OCI-LY7 (cell line): ENCODE measurements at regions not wholly inside any gene's neighbourhood (a gene's known extent, or its start where the extent isn't known, plus 50 kb on each side); places are given as distances from the start of the nearest gene placed in this dataset.

Source experiments
- BruUV-seq: library from RNA; stranded (reverse); fragments of 400-500 nt; replicated peaks from 2 replicates; lab custom pipeline; 2021; lab: Mats Ljungman, UMichigan
- CTCF ChIA-PET: fragments of 300-600 bp; sonication (Branson Sonifier 250); formaldehyde crosslinking; loops from one replicate; lab custom pipeline; 2022; ENCODE audit warnings: antibody characterized with exemption; ENCODE audit not compliant: unreplicated experiment; lab: Charles Lee
- POLR2A ChIA-PET: fragments of 300-600 bp; sonication (Branson Sonifier 250); formaldehyde crosslinking; loops from one replicate; lab custom pipeline; 2022; ENCODE audit warnings: antibody characterized with exemption; lab: Charles Lee
- DNase-seq: peaks from one replicate; pipeline ENCODE4 v3.0.0-alpha.2; 2015; ENCODE audit warnings: low spot score
- H2AFZ ChIP-seq: fragments of 200-600 bp; sonication (generic), shearing (Covaris generic); 2 replicates; pipeline ENCODE4 v1.6.1; 2014; ENCODE audit warnings: mild to moderate bottlenecking, antibody characterized with exemption, low read length, moderate library complexity
- H3K27ac ChIP-seq: fragments of 200-600 bp; sonication (generic); 2 replicates; pipeline ENCODE4 v1.5.1; 2014; ENCODE audit warnings: mixed run types, low read depth, mild to moderate bottlenecking, moderate library complexity, low read length, inconsistent platforms; ENCODE audit not compliant: poor library complexity, severe bottlenecking
- H3K36me3 ChIP-seq: fragments of 200-600 bp; sonication (generic); 2 replicates; pipeline ENCODE4 v1.6.1; 2014; ENCODE audit warnings: mild to moderate bottlenecking, antibody characterized with exemption, low read length, moderate library complexity, mixed read lengths; ENCODE audit not compliant: insufficient read depth
- H3K4me1 ChIP-seq: fragments of 200-600 bp; sonication (generic); 2 replicates; pipeline ENCODE4 v1.5.1; 2014; ENCODE audit warnings: mild to moderate bottlenecking, low read length; ENCODE audit not compliant: insufficient read depth, poor library complexity, severe bottlenecking
- H3K4me2 ChIP-seq: fragments of 200-600 bp; sonication (generic); 2 replicates; pipeline ENCODE4 v1.6.1; 2014; ENCODE audit warnings: mild to moderate bottlenecking, low read length
- H3K4me3 ChIP-seq: fragments of 200-600 bp; sonication (generic); 2 replicates; pipeline ENCODE4 v1.5.1; 2014; ENCODE audit warnings: mild to moderate bottlenecking, low read depth, low read length; ENCODE audit not compliant: poor library complexity, severe bottlenecking
- H3K79me2 ChIP-seq: fragments of 200-600 bp; sonication (generic); 2 replicates; pipeline ENCODE4 v1.6.1; 2016; ENCODE audit warnings: low read depth, mild to moderate bottlenecking, low read length, moderate library complexity, mixed read lengths; ENCODE audit not compliant: insufficient read depth
- H3K9me2 ChIP-seq: fragments of 200-600 bp; sonication (generic); 2 replicates; pipeline ENCODE4 v1.6.1; 2016; ENCODE audit warnings: mild to moderate bottlenecking, low read length, mixed read lengths; ENCODE audit not compliant: insufficient read depth
- H3K9me3 ChIP-seq: fragments of 200-600 bp; sonication (generic); 2 replicates; pipeline ENCODE4 v1.6.1; 2014; ENCODE audit warnings: mild to moderate bottlenecking, mixed run types, low read length, mixed read lengths
- H4K20me1 ChIP-seq: fragments of 200-600 bp; sonication (generic); 2 replicates; pipeline ENCODE4 v1.6.1; 2014; ENCODE audit warnings: mild to moderate bottlenecking, antibody characterized with exemption, low read length, moderate library complexity, mixed read lengths; ENCODE audit not compliant: insufficient read depth
- CTCF ChIP-seq: fragments of 200-600 bp; sonication (generic); conservative IDR thresholded peaks from 2 replicates; pipeline ENCODE4 v1.5.1; 2014; ENCODE audit warnings: mild to moderate bottlenecking, antibody characterized with exemption, low read length, moderate library complexity, mixed read lengths
- EZH2phosphoT487 ChIP-seq: fragments of 200-600 bp; sonication (generic); IDR thresholded peaks from 2 replicates; pipeline ENCODE4 v1.6.1; 2018; ENCODE audit warnings: low read depth, borderline replicate concordance, mild to moderate bottlenecking, mixed run types, antibody characterized with exemption, low read length, moderate library complexity, mixed read lengths
- intact Hi-C: fragments of 100-400 bp; cut with micrococcal nuclease; formaldehyde crosslinking; loops from one replicate; pipeline ENCODE4 v1.10.0; 2022; ENCODE audit not compliant: unreplicated experiment

GRCh38 chr3:72339670-72340030 lies 508.6 kb downstream of the SHQ1 start:
- no peaks in the 10 kb centered on the region for H4K20me1 ChIP-seq

GRCh38 chr3:72338942-72339669 lies 509.1 kb downstream of the SHQ1 start:
- Histone ChIP-seq H3K4me2 (no peak overlapping the region), H3K9me3 (no peaks in the 10 kb centered on the region), H4K20me1 (no peaks in the 10 kb centered on the region), H3K4me1 (no peaks in the 10 kb centered on the region), H3K27ac (no peak overlapping the region), H3K79me2 (no peaks in the 10 kb centered on the region), H3K4me3 (no peak overlapping the region), H3K36me3 (no peaks in the 10 kb centered on the region), H3K9me2 (no peaks in the 10 kb centered on the region), H2AFZ (no peak overlapping the region)
- TF ChIP-seq CTCF = no peak
- no peak for TF ChIP-seq EZH2phosphoT487
- no peak for DNase-seq
- ChIA-PET POLR2A (interaction anchor here (0.6 kb wide), 1 partner anchor 40 kb away, joined by 4 read pairs; no protein-coding TSS in a partner anchor), CTCF (no interaction called here)
- intact Hi-C loops = no loop called here
- BruUV-seq = no TSS peak

More at GRCh38 chr3:72339670-72340030, 508.6 kb downstream of the SHQ1 start:
- ChIA-PET CTCF (no interaction called here), POLR2A (interaction anchor here (0.5 to 0.6 kb wide), 2 partner anchors 39 to 576 kb away, joined by 4 to 5 read pairs; no protein-coding TSS in a partner anchor)
- no peak overlapping the region for H3K4me3 ChIP-seq
- intact Hi-C loops = no loop called here
- no TSS peak for BruUV-seq
- no peaks in the 10 kb centered on the region for H3K36me3 ChIP-seq
- no peak overlapping the region for H2AFZ ChIP-seq
- H3K9me2 ChIP-seq = no peaks in the 10 kb centered on the region
- no peaks in the 10 kb centered on the region for H3K4me1 ChIP-seq
- no peak for TF ChIP-seq EZH2phosphoT487
- TF ChIP-seq CTCF = no peak
- H3K9me3 ChIP-seq = no peaks in the 10 kb centered on the region
- no peak overlapping the region for H3K27ac ChIP-seq
- no peaks in the 10 kb centered on the region for H3K79me2 ChIP-seq
- no peak for DNase-seq
- H3K4me2 ChIP-seq = no peak overlapping the region

- no peak overlapping the region for H3K27ac ChIP-seq
- BruUV-seq = no TSS peak
- H3K79me2 ChIP-seq = no peaks in the 10 kb centered on the region
- no peak for DNase-seq
- H3K9me2 ChIP-seq = no peaks in the 10 kb centered on the region
- CTCF ChIA-PET = no interaction called here
- no peaks in the 10 kb centered on the region for H3K36me3 ChIP-seq
- H3K4me2 ChIP-seq = no peak overlapping the region
- no peak overlapping the region for H3K4me3 ChIP-seq
- H3K9me3 ChIP-seq = no peaks in the 10 kb centered on the region
- POLR2A ChIA-PET = no interaction called here
- H2AFZ ChIP-seq = no peak overlapping the region
- intact Hi-C loops = no loop called here
- H4K20me1 ChIP-seq = no peaks in the 10 kb centered on the region
- TF ChIP-seq CTCF (no peak), EZH2phosphoT487 (no peak)
- no peaks in the 10 kb centered on the region for H3K4me1 ChIP-seq
These were observed 509.9 kb downstream of the SHQ1 start for GRCh38 chr3:72338082-72338941.
